Gastrocnemius medialis (tissue), 4 donors: ENCODE measurements at regions not wholly inside any gene's neighbourhood (a gene's known extent, or its start where the extent isn't known, plus 50 kb on each side); places are given as distances from the start of the nearest gene placed in this dataset.

ENCODE experiments used
- POLR2A ChIP-seq, 2 donors: fragments of 450-650 bp; IDR thresholded peaks; one replicate each; pipeline ENCODE4 v1.6.1; 2017; ENCODE audit warnings: antibody characterized with exemption in 2 of 2, mild to moderate bottlenecking in 2 of 2, moderate library complexity in 2 of 2
- TF ChIP-seq, protein P1 (sequence below), 5 experiments: fragments of 450-650 bp in 3 of 5; fragments of 200-600 bp in 2 of 5; sonication (generic) in 2 of 5; IDR thresholded peaks in 4 of 5; conservative IDR thresholded peaks in 1 of 5; 1 replicate in 4 of 5; 2 replicates in 1 of 5; pipeline ENCODE4 v1.5.1; 2016 to 2019; ENCODE audit warnings: antibody characterized with exemption in 5 of 5, mild to moderate bottlenecking in 3 of 5, moderate library complexity in 3 of 5

DNA sequence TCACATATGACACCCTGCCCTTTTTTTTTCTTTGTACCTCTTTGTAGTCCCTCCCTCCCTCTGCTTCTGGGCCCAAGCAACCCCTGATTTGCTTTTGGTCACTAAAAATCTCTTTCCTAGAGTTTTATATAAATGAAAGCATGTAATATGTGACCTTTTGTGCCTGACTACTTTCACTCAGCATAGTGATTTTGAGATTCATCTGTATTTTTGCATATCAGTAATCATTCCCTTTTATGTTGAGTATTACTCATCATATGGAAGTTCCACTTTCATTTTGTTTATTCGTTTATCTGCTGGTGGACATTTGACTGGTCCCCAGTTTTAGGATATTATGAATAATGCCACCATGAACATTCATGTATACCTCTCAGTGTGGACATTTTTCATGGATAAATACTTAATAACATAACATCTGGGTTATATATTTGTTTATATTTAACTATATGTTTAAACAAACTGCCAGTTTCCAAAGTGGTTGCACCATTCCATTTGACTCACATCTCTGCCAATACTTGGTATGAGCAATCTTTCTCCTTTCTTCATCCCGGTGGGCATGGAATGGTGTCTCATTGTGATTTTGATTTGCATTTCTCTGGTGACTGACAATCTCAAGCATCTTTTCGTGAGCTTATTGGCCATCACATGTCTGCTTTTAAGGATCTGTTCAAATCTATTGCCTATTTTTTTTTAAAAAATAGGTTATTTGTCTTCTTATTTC lies 115.7 kb upstream of the S1PR3 start:
- TF ChIP-seq, protein P1, sequence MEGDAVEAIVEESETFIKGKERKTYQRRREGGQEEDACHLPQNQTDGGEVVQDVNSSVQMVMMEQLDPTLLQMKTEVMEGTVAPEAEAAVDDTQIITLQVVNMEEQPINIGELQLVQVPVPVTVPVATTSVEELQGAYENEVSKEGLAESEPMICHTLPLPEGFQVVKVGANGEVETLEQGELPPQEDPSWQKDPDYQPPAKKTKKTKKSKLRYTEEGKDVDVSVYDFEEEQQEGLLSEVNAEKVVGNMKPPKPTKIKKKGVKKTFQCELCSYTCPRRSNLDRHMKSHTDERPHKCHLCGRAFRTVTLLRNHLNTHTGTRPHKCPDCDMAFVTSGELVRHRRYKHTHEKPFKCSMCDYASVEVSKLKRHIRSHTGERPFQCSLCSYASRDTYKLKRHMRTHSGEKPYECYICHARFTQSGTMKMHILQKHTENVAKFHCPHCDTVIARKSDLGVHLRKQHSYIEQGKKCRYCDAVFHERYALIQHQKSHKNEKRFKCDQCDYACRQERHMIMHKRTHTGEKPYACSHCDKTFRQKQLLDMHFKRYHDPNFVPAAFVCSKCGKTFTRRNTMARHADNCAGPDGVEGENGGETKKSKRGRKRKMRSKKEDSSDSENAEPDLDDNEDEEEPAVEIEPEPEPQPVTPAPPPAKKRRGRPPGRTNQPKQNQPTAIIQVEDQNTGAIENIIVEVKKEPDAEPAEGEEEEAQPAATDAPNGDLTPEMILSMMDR (IDR thresholded peaks at IDR 0.05 in 4 of 5, conservative IDR thresholded peaks at IDR 0.05 in 1 of 5): no peak
- TF ChIP-seq POLR2A (IDR thresholded peaks at IDR 0.05): no peak
